ENCODE measurements at regions not wholly inside any gene's neighbourhood (a gene's known extent, or its start where the extent isn't known, plus 50 kb on each side); places are given as distances from the start of the nearest gene placed in this dataset.

DNA sequence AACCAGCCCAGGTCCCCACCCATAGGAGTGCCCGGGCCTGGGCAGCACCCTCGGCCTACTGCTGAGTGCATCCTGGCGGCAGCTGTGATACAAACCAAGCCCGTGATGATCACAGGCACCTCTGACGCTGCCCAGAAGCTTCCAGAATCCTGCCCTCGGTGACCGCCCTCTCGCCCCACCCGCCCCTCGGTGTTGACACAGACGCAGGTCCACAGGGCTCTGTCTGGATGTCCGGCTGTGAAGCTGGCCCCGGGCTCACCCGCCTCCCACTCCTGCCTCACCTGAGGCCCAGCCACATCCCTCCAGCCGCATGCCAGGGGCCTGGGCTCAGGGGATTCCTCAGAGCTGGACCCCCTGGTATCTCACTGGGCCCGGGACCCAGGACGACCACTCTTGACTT, 191.0 kb downstream of the BRD1 start:
- H3K27ac ChIP-seq, result no peak overlapping the region
- H3K9me3 ChIP-seq, result no peaks in the 10 kb centered on the region
- TF ChIP-seq POLR2A (IDR thresholded peaks at IDR 0.05) (no peak), EP300 (IDR thresholded peaks at IDR 0.05) (no peak), CTCF (IDR thresholded peaks at IDR 0.05) (no peak)
- H3K4me3 ChIP-seq, result no peak overlapping the region
- no peak for DNase-seq (ENCODE audit: low spot score in 2 of 2)
- peaks cover 0 to 12% (median 0%) of the 10 kb centered on the region in 4 donors for H3K4me1 ChIP-seq
- no peaks in the 10 kb centered on the region for H3K36me3 ChIP-seq
- H3K27me3 ChIP-seq, result peaks cover 0 to 12% of the 10 kb centered on the region in 2 donors
- 84 to 85% methylated on average over 10 to 16 of the region's 17 CpGs for WGBS, 2 donors

- Histone ChIP-seq H3K27ac (no peak overlapping the region), H3K27me3 (peaks cover 0 to 12% of the 10 kb centered on the region in 2 donors), H3K9me3 (no peaks in the 10 kb centered on the region), H3K4me1 (peaks cover 0 to 12% (median 0%) of the 10 kb centered on the region in 4 donors), H3K4me3 (no peak overlapping the region), H3K36me3 (no peaks in the 10 kb centered on the region)
- 62 to 69% methylated on average over 10 of the region's 10 CpGs for WGBS, 2 donors
- TF ChIP-seq CTCF (IDR thresholded peaks at IDR 0.05), result no peak
- no peak for TF ChIP-seq POLR2A (IDR thresholded peaks at IDR 0.05)
- TF ChIP-seq EP300 (IDR thresholded peaks at IDR 0.05), result no peak
- no peak for DNase-seq (ENCODE audit: low spot score in 2 of 2)
Observed at GRCh38 chr22:49636214-49636613, 191.5 kb downstream of the BRD1 start.

GRCh38 chr22:49634006-49634772, 193.5 kb downstream of the BRD1 start:
- DNase-seq (ENCODE audit: low spot score in 2 of 2), result no peak
- no peak for TF ChIP-seq EP300 (IDR thresholded peaks at IDR 0.05)
- no peak for TF ChIP-seq POLR2A (IDR thresholded peaks at IDR 0.05)
- no peak for TF ChIP-seq CTCF (IDR thresholded peaks at IDR 0.05)
- Histone ChIP-seq H3K9me3 (no peaks in the 10 kb centered on the region), H3K4me1 (peaks cover 0 to 12% (median 0%) of the 10 kb centered on the region in 4 donors), H3K36me3 (no peaks in the 10 kb centered on the region), H3K27me3 (peaks cover 0 to 12% of the 10 kb centered on the region in 2 donors), H3K4me3 (no peak overlapping the region), H3K27ac (no peak overlapping the region)
- 84 to 89% methylated on average over 22 of the region's 22 CpGs for WGBS, 2 donors

DNA sequence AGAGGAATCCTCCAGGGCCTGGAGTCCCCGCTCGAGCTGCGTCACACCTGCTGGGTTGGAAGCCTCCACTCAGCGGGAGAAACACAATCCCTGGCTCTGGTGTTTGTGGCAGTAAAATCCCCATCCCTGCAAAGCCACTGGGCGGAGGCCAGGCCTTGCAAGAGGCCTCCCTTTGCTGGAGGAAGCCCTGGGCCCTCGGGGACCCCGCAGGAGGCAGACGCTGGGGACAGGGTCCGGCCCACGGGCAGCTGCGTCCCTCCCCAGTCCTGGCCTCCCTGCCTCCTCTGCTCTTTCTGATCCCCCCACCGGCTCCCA, 194.7 kb downstream of the BRD1 start:
- DNase-seq (ENCODE audit: low spot score in 2 of 2), result no peak
- Histone ChIP-seq H3K9me3 (no peaks in the 10 kb centered on the region), H3K4me1 (peaks cover 0 to 20% (median 0%) of the 10 kb centered on the region in 4 donors), H3K36me3 (no peaks in the 10 kb centered on the region), H3K27me3 (peaks cover 0 to 12% of the 10 kb centered on the region in 2 donors), H3K4me3 (no peak overlapping the region), H3K27ac (no peak overlapping the region)
- 48 to 53% methylated on average over 11 to 12 of the region's 12 CpGs for WGBS, 2 donors
- TF ChIP-seq CTCF (IDR thresholded peaks at IDR 0.05) (no peak), POLR2A (IDR thresholded peaks at IDR 0.05) (no peak), EP300 (IDR thresholded peaks at IDR 0.05) (no peak)

DNA sequence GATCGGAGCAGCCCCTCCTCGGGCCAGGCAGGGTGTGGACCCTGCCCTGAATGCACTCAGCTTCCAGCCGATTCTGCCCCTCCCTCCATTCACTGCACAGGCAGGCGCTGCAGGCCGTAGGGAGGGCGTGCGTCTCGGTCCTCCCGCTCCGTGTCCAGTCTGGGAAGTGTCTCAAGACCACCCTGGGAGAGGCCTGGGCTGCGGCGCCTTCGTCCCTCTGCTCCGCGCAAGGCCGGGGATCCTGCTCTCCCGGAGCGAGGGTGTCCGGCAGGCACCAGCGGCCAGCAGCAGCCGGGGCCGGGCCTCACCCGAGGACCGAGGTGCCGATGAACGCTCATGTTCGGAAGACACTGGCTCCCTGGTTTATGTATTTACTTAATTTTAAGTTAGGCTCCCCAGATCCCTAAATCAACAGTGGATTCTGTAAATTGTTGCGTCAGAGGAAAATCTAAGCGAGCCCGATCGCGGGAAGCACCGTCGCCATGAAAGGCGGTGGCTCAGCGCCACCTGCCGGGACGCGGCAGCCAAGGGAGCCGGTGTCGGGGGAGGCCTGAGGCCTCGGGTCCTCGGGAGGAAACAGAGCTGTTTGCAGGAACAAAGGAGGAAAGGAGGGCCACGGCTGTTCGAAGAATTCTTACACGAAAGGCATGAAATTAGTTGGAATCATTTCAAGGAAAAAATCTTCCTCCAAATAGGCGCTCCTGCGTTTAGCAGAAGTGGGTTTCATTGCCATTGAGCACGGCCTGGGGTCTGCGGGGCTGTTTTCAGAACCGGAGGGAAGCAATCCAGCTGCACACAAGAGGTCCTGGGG, 195.3 kb downstream of the BRD1 start:
- TF ChIP-seq CTCF (IDR thresholded peaks at IDR 0.05) (peak; percentile 46 to 82 (median 72)), POLR2A (IDR thresholded peaks at IDR 0.05) (no peak)
- H3K4me3 ChIP-seq, result peak overlapping the region in 3 of 4 donors; percentile 21 to 44 (median 33)
- H3K4me1 ChIP-seq, result peaks cover 0 to 20% (median 0%) of the 10 kb centered on the region in 4 donors
- no peaks in the 10 kb centered on the region for H3K36me3 ChIP-seq
- H3K9me3 ChIP-seq, result no peaks in the 10 kb centered on the region
- WGBS, 2 donors, result 15 to 21% methylated on average over 46 to 51 of the region's 51 CpGs
- peak in 1 of 2 donors; percentile 26 for DNase-seq (ENCODE audit: low spot score in 2 of 2)
- H3K27ac ChIP-seq, result no peak overlapping the region
- peaks cover 0 to 9% of the 10 kb centered on the region in 2 donors for H3K27me3 ChIP-seq

Data from tibial nerve (tissue), 4 donors.